Activated B cell treated with CpG ODN at 0.5 μM for 24 hours (primary cell): ENCODE measurements at regions not wholly inside any gene's neighbourhood (a gene's known extent, or its start where the extent isn't known, plus 50 kb on each side); places are given as distances from the start of the nearest gene placed in this dataset.

Experiments used
- ATAC-seq: fragments of 200-7000 bp; cut with Tn5 transposase; one replicate; pipeline ENCODE4 v1.10.0; 2021; ENCODE audit warnings: low read depth, mild to moderate bottlenecking, moderate library complexity
- CTCF ChIA-PET: fragments of 350-600 bp; sonication (Branson Sonifier 250); formaldehyde crosslinking; loops from one replicate; lab custom pipeline; 2021; ENCODE audit warnings: antibody characterized with exemption; lab: Charles Lee
- POLR2A ChIA-PET: fragments of 350-600 bp; sonication (Branson Sonifier 250); formaldehyde crosslinking; loops from one replicate; lab custom pipeline; 2021; ENCODE audit warnings: antibody characterized with exemption; lab: Charles Lee
- DNase-seq: peaks from one replicate; pipeline ENCODE4 v3.0.0; 2022
- H3K27ac Mint-ChIP-seq: one replicate; pipeline ENCODE4 v1.8.0; 2020; ENCODE audit warnings: mixed read lengths
- H3K27me3 Mint-ChIP-seq: one replicate; pipeline ENCODE4 v1.8.0; 2021; ENCODE audit warnings: mixed read lengths
- H3K36me3 Mint-ChIP-seq: one replicate; pipeline ENCODE4 v1.8.0; 2021; ENCODE audit warnings: low read depth, mixed read lengths
- H3K4me1 Mint-ChIP-seq: one replicate; pipeline ENCODE4 v1.8.0; 2021; ENCODE audit warnings: mixed read lengths
- H3K4me3 Mint-ChIP-seq: one replicate; pipeline ENCODE4 v1.8.0; 2020; ENCODE audit warnings: mild to moderate bottlenecking, mixed read lengths
- H3K9me3 Mint-ChIP-seq: one replicate; pipeline ENCODE4 v1.8.0; 2020; ENCODE audit warnings: mixed read lengths
- intact Hi-C: fragments of 100-400 bp; cut with micrococcal nuclease; formaldehyde crosslinking; loops from one replicate; pipeline ENCODE4 v1.15.1; 2024
- TF ChIP-seq, protein P1 (sequence below): fragments of 200-600 bp; IDR thresholded peaks from one replicate; pipeline ENCODE4 v1.8.0; 2022; ENCODE audit warnings: antibody characterized with exemption, mild to moderate bottlenecking

DNA sequence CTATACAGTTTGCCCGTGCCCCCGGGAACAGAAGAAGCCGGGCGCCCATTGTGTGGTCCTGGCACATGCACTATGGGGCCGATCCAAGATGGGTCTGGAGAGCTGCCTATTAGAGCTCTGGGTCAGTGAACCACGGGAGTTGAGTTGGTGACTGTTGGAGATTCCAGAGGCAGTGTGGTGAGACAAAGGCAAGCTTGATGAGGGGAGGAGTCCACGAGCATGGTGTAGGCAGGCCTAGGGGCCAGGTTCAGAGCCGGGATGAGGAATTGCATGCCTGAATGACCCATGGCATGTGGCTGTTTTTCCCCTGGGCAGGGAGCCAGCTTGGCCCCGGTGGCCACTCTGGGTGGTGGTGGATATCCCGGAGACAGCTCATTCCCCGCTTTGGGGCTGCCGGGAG is 84.4 kb upstream of the STC2 start:
- intact Hi-C loops = no loop called here
- peaks cover 6% of the 10 kb centered on the region for H3K27me3 Mint-ChIP-seq
- TF ChIP-seq, protein P1, sequence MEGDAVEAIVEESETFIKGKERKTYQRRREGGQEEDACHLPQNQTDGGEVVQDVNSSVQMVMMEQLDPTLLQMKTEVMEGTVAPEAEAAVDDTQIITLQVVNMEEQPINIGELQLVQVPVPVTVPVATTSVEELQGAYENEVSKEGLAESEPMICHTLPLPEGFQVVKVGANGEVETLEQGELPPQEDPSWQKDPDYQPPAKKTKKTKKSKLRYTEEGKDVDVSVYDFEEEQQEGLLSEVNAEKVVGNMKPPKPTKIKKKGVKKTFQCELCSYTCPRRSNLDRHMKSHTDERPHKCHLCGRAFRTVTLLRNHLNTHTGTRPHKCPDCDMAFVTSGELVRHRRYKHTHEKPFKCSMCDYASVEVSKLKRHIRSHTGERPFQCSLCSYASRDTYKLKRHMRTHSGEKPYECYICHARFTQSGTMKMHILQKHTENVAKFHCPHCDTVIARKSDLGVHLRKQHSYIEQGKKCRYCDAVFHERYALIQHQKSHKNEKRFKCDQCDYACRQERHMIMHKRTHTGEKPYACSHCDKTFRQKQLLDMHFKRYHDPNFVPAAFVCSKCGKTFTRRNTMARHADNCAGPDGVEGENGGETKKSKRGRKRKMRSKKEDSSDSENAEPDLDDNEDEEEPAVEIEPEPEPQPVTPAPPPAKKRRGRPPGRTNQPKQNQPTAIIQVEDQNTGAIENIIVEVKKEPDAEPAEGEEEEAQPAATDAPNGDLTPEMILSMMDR = no peak
- no peak overlapping the region for H3K4me3 Mint-ChIP-seq
- no peak overlapping the region for H3K27ac Mint-ChIP-seq
- H3K4me1 Mint-ChIP-seq = no peaks in the 10 kb centered on the region
- no peak for ATAC-seq
- no peak for DNase-seq
- POLR2A ChIA-PET = no interaction called here
- no peaks in the 10 kb centered on the region for H3K36me3 Mint-ChIP-seq
- CTCF ChIA-PET = no interaction called here
- peaks cover 8% of the 10 kb centered on the region for H3K9me3 Mint-ChIP-seq

DNA sequence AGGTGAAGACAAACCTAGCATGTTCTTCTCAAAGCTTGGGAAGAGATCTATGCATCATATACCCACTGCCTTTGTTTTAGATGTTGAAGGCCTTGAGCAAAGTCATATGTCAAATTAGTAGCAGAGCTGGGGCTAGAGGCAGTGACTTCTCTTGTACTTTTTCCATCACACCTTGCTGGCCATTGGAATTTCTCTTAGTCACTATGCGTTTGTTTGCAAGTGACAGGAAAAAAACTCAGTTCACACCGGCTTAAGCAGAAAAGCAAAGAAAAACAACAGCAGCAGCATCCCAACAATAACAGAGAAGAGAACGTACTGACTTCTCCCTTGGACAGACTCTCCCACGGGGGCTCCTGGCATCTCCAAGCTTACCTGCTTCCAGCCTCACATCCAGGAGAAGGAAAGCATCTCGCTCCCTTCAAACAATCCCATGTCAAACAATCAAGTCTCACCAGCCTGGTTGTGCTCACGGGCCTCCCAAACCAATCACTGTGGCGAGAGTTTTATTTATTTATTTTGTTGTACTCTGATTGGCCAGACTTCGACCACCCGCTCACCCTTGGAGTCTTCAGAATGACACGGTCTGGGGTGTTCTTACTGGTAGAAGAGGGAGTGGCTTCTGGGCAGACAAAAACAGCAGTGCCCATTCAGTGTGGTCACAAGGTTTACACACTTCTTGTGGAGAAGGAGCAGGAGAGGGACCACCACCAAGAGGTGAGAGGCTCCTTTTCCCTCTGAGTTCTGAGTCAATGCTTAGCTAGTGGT is 83.8 kb upstream of the STC2 start:
- DNase-seq = no peak
- ChIA-PET CTCF (no interaction called here), POLR2A (no interaction called here)
- no peaks in the 10 kb centered on the region for H3K4me1 Mint-ChIP-seq
- H3K27me3 Mint-ChIP-seq = peaks cover 6% of the 10 kb centered on the region
- H3K36me3 Mint-ChIP-seq = no peaks in the 10 kb centered on the region
- no peak for ATAC-seq
- intact Hi-C loops = no loop called here
- no peak overlapping the region for H3K4me3 Mint-ChIP-seq
- peaks cover 6% of the 10 kb centered on the region for H3K9me3 Mint-ChIP-seq
- TF ChIP-seq, protein P1 = no peak
- H3K27ac Mint-ChIP-seq = no peak overlapping the region

DNA sequence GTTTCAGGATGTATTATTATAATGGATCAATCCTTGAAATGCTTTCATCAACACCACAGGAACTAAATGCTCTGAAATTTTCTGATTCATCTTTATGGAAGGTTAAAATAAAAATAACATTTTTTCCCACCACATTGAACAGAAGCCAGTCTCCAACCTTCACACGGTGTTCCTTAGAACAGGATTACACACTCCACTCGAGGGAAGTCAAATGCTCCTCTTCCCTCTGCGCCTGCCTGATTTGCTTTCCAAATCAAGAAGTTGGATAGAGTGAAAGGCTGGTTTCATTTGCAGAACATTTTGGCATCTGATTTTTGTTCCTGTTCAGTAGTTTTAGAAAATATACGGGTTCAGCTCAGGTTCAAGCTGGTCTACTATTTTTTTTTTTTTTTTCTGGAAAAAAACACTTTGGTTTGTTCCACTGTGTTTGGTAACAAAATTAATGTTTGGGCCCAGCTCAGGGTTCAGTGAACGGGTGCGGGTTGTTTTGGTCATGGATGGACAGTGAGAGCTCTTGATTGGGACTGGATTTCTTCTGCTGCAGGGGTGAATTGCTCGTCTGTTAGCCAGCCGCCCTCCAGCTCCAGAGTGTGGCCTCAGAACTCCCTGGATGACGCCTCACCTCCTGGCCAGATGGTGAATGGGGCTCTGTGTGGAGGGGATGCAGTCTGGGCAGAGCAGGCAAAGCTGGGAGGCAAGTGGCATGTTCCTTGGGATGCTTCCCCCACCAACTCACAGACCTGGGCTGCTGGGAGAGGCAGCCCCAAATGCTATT is 82.4 kb upstream of the STC2 start:
- H3K27me3 Mint-ChIP-seq = peaks cover 6% of the 10 kb centered on the region
- ATAC-seq = no peak
- DNase-seq = no peak
- TF ChIP-seq, protein P1 = no peak
- H3K9me3 Mint-ChIP-seq = peaks cover 2% of the 10 kb centered on the region
- no peaks in the 10 kb centered on the region for H3K4me1 Mint-ChIP-seq
- ChIA-PET POLR2A (no interaction called here), CTCF (no interaction called here)
- no peak overlapping the region for H3K4me3 Mint-ChIP-seq
- intact Hi-C loops = no loop called here
- H3K36me3 Mint-ChIP-seq = no peaks in the 10 kb centered on the region
- no peak overlapping the region for H3K27ac Mint-ChIP-seq

DNA sequence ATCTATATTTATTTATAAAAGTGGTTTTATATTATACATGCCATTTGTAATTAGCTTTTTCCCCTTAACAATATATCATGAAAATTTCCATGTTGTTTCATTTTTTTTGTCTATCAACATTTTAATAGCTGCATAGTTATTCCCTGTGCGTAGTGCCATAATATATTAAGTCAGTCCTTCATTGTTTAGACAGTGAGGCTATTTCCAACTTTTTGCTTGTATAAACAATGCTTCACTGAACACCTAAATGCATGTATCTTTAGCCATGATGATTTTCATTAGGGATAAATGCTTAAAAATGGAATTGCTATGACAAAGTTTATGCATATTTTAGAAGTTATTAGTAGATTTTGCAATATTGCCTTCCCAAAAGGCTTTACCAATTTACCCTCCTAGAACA is 80.7 kb upstream of the STC2 start:
- intact Hi-C loops = no loop called here
- Mint-ChIP-seq H3K4me3 (no peak overlapping the region), H3K36me3 (no peaks in the 10 kb centered on the region), H3K4me1 (no peaks in the 10 kb centered on the region), H3K27me3 (peaks cover 6% of the 10 kb centered on the region), H3K27ac (no peak overlapping the region), H3K9me3 (no peaks in the 10 kb centered on the region)
- ATAC-seq = no peak
- CTCF ChIA-PET = no interaction called here
- TF ChIP-seq, protein P1 = no peak
- POLR2A ChIA-PET = no interaction called here
- no peak for DNase-seq

DNA sequence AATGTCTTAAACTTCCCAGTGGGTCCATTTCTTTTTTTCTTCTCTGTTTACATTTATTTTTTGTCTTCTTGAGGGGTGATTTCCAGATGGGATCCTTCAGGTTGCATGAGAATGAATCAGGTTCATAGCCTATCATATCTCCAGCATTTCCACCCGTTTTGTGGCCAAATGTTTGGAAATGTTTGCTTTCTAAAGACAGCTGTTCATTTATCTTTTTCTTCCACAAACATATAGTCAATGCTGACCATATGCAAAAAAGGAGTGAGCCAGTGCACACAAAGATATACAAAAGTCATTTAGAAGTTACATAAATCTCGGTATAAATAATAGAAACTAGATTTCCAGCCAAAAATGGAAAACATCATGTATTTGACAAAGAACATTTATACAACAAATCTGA is 71.6 kb upstream of the STC2 start:
- Mint-ChIP-seq H3K9me3 (peaks cover 4% of the 10 kb centered on the region), H3K4me3 (no peak overlapping the region), H3K36me3 (no peaks in the 10 kb centered on the region), H3K27ac (no peak overlapping the region), H3K27me3 (peaks cover 3% of the 10 kb centered on the region), H3K4me1 (no peaks in the 10 kb centered on the region)
- CTCF ChIA-PET = no interaction called here
- TF ChIP-seq, protein P1 = no peak
- ATAC-seq (no peak), DNase-seq (no peak)
- POLR2A ChIA-PET = no interaction called here
- intact Hi-C loops = no loop called here
